ENCODE measurements at regions not wholly inside any gene's neighbourhood (a gene's known extent, or its start where the extent isn't known, plus 50 kb on each side); places are given as distances from the start of the nearest gene placed in this dataset.

GRCh38 chrX:14398725-14399124 lies 130.6 kb upstream of the GLRA2 start:
- intact Hi-C loops (cut with DNase I) = no loop called here
- H3K27me3 ChIP-seq = no peaks in the 10 kb centered on the region
- peaks cover 0 to 3% (median 0%) of the 10 kb centered on the region in 4 donors for H3K9me3 ChIP-seq
- H3K4me3 ChIP-seq = no peak overlapping the region
- no peak for DNase-seq (ENCODE audit: extremely low spot score)
- H3K27ac ChIP-seq (replicated peaks in 1 of 4) = no peak overlapping the region
- no peaks in the 10 kb centered on the region for H3K36me3 ChIP-seq
- TF ChIP-seq EP300 (IDR thresholded peaks at IDR 0.05) (no peak), POLR2A (IDR thresholded peaks at IDR 0.05; ENCODE audit: low read depth) (no peak)
- H3K4me1 ChIP-seq = no peaks in the 10 kb centered on the region
- 60% methylated on average over 2 of the region's 2 CpGs for WGBS

GRCh38 chrX:14389682-14390081 lies 139.7 kb upstream of the GLRA2 start:
- intact Hi-C loops (cut with DNase I) = no loop called here
- H3K4me3 ChIP-seq = no peak overlapping the region
- WGBS = 73% methylated on average over 4 of the region's 4 CpGs
- no peaks in the 10 kb centered on the region for H3K4me1 ChIP-seq
- no peaks in the 10 kb centered on the region for H3K27me3 ChIP-seq
- no peak for TF ChIP-seq POLR2AphosphoS5 (IDR thresholded peaks at IDR 0.05)
- TF ChIP-seq POLR2A (IDR thresholded peaks at IDR 0.05; ENCODE audit: low read depth) = no peak
- no peak for TF ChIP-seq EP300 (IDR thresholded peaks at IDR 0.05)
- TF ChIP-seq CTCF (IDR thresholded peaks at IDR 0.05) = no peak
- no peaks in the 10 kb centered on the region for H3K36me3 ChIP-seq
- H3K9me3 ChIP-seq = no peaks in the 10 kb centered on the region
- DNase-seq (ENCODE audit: extremely low spot score) = no peak
- no peak overlapping the region for H3K27ac ChIP-seq (replicated peaks in 1 of 4)

- no peak overlapping the region for H3K4me3 ChIP-seq
- H3K36me3 ChIP-seq = no peaks in the 10 kb centered on the region
- DNase-seq (ENCODE audit: extremely low spot score) = no peak
- H3K27me3 ChIP-seq = no peaks in the 10 kb centered on the region
- H3K9me3 ChIP-seq = no peaks in the 10 kb centered on the region
- no peaks in the 10 kb centered on the region for H3K4me1 ChIP-seq
- TF ChIP-seq POLR2A (IDR thresholded peaks at IDR 0.05; ENCODE audit: low read depth) (no peak), CTCF (IDR thresholded peaks at IDR 0.05) (no peak), EP300 (IDR thresholded peaks at IDR 0.05) (no peak), POLR2AphosphoS5 (IDR thresholded peaks at IDR 0.05) (no peak)
- WGBS = 55% methylated on average over 4 of the region's 4 CpGs
- intact Hi-C loops (cut with DNase I) = no loop called here
- H3K27ac ChIP-seq (replicated peaks in 1 of 4) = no peak overlapping the region
Measured at GRCh38 chrX:14386981-14387380, 142.4 kb upstream of the GLRA2 start.

GRCh38 chrX:14380044-14380443 lies 149.3 kb upstream of the GLRA2 start:
- no peaks in the 10 kb centered on the region for H3K36me3 ChIP-seq
- TF ChIP-seq POLR2A (IDR thresholded peaks at IDR 0.05; ENCODE audit: low read depth) (no peak), CTCF (IDR thresholded peaks at IDR 0.05) (no peak), POLR2AphosphoS5 (IDR thresholded peaks at IDR 0.05) (no peak), EP300 (IDR thresholded peaks at IDR 0.05) (no peak)
- H3K9me3 ChIP-seq = no peaks in the 10 kb centered on the region
- intact Hi-C loops (cut with DNase I) = no loop called here
- H3K4me1 ChIP-seq = no peaks in the 10 kb centered on the region
- no peak overlapping the region for H3K4me3 ChIP-seq
- H3K27ac ChIP-seq (replicated peaks in 1 of 4) = no peak overlapping the region
- no peaks in the 10 kb centered on the region for H3K27me3 ChIP-seq
- no peak for DNase-seq (ENCODE audit: extremely low spot score)

- Histone ChIP-seq H3K27ac (replicated peaks in 1 of 4) (no peak overlapping the region), H3K36me3 (no peaks in the 10 kb centered on the region), H3K4me3 (no peak overlapping the region), H3K4me1 (no peaks in the 10 kb centered on the region), H3K9me3 (peaks cover 0 to 12% (median 0%) of the 10 kb centered on the region in 4 donors), H3K27me3 (no peaks in the 10 kb centered on the region)
- no peak for DNase-seq (ENCODE audit: extremely low spot score)
- TF ChIP-seq POLR2A (IDR thresholded peaks at IDR 0.05; ENCODE audit: low read depth) = no peak
- no peak for TF ChIP-seq POLR2AphosphoS5 (IDR thresholded peaks at IDR 0.05)
- intact Hi-C loops (cut with DNase I) = no loop called here
Measured at GRCh38 chrX:14377427-14377826, 151.9 kb upstream of the GLRA2 start.

GRCh38 chrX:14363728-14364127 lies 165.6 kb upstream of the GLRA2 start:
- 79% methylated on average over 4 of the region's 4 CpGs for WGBS
- H3K4me1 ChIP-seq = no peaks in the 10 kb centered on the region
- H3K36me3 ChIP-seq = no peaks in the 10 kb centered on the region
- no peak for DNase-seq (ENCODE audit: extremely low spot score)
- no peak for TF ChIP-seq POLR2A (IDR thresholded peaks at IDR 0.05; ENCODE audit: low read depth)
- no peak for TF ChIP-seq EP300 (IDR thresholded peaks at IDR 0.05)
- TF ChIP-seq POLR2AphosphoS5 (IDR thresholded peaks at IDR 0.05) = no peak
- no peak for TF ChIP-seq CTCF (IDR thresholded peaks at IDR 0.05)
- intact Hi-C loops (cut with DNase I) = no loop called here
- H3K27me3 ChIP-seq = no peaks in the 10 kb centered on the region
- no peak overlapping the region for H3K4me3 ChIP-seq
- H3K27ac ChIP-seq (replicated peaks in 1 of 4) = no peak overlapping the region
- H3K9me3 ChIP-seq = no peaks in the 10 kb centered on the region

Data from esophagus muscularis mucosa (tissue), 4 donors.